ENCODE measurements at regions not wholly inside any gene's neighbourhood (a gene's known extent, or its start where the extent isn't known, plus 50 kb on each side); places are given as distances from the start of the nearest gene placed in this dataset.

DNA sequence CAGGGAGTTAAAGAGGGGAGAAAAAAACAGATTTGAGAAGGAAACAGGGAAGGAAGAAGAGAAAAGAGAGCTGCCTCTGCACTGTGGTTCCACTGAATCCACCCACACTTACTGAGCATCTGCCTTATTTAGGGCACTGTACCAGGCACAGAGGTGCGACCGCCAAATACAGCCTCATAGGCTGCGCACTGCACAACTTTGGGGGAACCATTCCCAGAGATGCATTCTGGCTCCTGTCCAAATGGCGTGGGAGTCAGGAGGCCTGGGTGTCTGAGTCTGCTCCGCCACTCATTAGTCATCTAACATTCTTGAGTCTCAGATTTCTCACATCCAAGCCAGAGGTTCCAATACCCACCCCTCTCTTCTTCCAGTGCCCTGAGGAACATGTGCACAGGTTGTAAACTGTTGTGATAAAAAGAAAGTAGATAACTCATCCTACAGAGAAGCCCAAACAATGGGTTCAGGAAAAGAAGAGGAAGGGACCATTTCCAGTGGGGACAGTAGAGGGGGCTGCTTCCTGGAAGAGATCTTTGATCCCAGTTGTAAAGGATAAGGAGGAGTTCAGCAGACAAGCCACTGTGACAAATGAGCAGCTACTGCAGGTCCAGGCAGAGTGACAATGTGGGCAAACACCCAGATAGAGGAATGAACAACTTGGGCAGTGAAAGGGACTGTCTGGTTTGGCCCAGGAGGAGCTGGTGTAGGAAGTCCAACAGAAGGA is 254.6 kb downstream of the UACA start:
- H3K36me3 ChIP-seq: no peaks in the 10 kb centered on the region
- DNase-seq (ENCODE audit: extremely low spot score in 2 of 2): no peak
- TF ChIP-seq POLR2AphosphoS5 (IDR thresholded peaks at IDR 0.05; ENCODE audit: insufficient read depth in 1 of 2, low read depth in 1 of 2) (no peak), POLR2A (IDR thresholded peaks at IDR 0.05) (no peak)
- TF ChIP-seq, protein P1, sequence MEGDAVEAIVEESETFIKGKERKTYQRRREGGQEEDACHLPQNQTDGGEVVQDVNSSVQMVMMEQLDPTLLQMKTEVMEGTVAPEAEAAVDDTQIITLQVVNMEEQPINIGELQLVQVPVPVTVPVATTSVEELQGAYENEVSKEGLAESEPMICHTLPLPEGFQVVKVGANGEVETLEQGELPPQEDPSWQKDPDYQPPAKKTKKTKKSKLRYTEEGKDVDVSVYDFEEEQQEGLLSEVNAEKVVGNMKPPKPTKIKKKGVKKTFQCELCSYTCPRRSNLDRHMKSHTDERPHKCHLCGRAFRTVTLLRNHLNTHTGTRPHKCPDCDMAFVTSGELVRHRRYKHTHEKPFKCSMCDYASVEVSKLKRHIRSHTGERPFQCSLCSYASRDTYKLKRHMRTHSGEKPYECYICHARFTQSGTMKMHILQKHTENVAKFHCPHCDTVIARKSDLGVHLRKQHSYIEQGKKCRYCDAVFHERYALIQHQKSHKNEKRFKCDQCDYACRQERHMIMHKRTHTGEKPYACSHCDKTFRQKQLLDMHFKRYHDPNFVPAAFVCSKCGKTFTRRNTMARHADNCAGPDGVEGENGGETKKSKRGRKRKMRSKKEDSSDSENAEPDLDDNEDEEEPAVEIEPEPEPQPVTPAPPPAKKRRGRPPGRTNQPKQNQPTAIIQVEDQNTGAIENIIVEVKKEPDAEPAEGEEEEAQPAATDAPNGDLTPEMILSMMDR (IDR thresholded peaks at IDR 0.05): no peak
- intact Hi-C loops (cut with DNase I): no loop called here
- H3K27ac ChIP-seq: no peak overlapping the region
- no peaks in the 10 kb centered on the region for H3K9me3 ChIP-seq
- H3K4me3 ChIP-seq: no peak overlapping the region
- no peaks in the 10 kb centered on the region for H3K27me3 ChIP-seq
- peaks cover 28% of the 10 kb centered on the region for H3K4me1 ChIP-seq

DNA sequence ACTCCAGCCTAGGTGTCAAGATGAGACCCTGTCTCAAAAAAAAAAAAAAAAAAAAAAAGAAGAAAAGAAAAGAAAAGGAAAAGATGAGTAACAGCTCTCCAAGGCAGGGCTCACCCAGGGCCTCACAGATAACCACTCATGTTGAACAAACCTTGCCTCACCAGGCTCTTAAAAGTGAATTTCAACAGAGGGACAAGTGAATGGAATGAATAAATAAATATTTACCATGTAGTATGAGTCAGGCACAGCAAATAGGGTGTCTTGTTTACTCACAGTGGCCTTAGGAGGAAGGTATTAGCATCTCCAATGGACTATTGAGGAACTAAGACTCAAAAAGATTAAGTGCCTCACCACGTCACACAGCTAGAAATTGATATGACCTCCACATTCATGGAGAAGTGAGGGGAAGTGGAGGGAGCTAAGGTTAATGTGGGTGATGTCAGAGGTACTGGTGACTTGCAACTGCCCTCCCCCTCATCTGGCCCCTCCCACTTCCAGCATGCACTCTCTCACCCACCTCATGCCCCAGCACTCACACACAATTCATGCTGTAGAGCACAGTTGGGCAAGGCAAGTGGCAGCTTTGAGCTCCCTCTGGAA is 255.5 kb downstream of the UACA start:
- Histone ChIP-seq H3K4me3 (no peak overlapping the region), H3K4me1 (peaks cover 36% of the 10 kb centered on the region), H3K27ac (no peak overlapping the region), H3K36me3 (no peaks in the 10 kb centered on the region), H3K9me3 (no peaks in the 10 kb centered on the region), H3K27me3 (no peaks in the 10 kb centered on the region)
- TF ChIP-seq POLR2AphosphoS5 (IDR thresholded peaks at IDR 0.05; ENCODE audit: insufficient read depth in 1 of 2, low read depth in 1 of 2): no peak
- DNase-seq (ENCODE audit: extremely low spot score in 2 of 2): no peak
- intact Hi-C loops (cut with DNase I): no loop called here

DNA sequence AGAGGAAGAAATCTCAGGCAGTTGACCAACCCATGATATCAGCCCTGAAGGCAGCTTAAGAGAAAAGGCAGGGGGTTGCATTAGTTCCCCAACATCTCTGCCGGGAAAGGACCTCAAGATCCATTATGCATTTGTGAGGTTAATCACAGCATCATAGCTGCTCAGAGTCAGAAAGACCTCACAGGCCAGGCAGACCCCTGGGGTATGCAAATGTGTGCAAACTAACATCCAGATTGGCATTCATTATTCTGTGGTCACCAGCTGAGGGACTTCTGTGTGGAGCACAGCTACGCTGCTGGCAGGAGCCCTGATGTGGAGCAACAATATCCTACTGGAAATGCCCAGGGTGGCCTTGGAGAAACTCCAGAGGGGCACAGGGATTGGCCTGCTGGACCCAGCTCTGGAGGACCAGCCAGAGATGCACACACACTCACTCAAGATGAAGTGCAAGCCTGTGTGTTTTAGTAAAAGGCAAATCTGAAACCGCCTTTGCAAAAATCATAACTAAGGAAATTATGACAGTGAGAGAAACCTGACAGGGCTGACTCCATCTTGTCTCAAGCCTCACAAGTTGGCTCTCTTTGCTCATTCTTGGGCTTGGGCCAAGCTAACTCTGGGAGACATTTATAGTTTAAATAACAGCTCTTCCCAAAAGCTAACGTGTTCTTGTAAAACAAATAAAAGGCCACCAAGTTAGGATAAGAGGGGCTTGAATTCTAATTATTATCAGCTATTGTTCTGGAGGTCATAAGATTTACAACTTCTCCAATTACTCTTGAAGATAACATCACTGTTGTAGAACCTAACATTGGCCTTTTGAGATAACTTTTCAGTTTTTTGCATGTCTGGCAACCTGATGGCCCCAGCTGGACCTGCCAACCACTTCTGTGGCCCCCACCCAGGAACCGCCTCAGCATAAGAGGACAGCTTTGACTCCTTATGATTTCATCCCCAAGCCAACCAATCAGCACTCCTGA is 257.1 kb downstream of the UACA start:
- Histone ChIP-seq H3K27me3 (no peaks in the 10 kb centered on the region), H3K36me3 (no peaks in the 10 kb centered on the region), H3K9me3 (no peaks in the 10 kb centered on the region), H3K4me3 (no peak overlapping the region), H3K27ac (no peak overlapping the region), H3K4me1 (peaks cover 36% of the 10 kb centered on the region)
- no peak for DNase-seq (ENCODE audit: extremely low spot score in 2 of 2)
- TF ChIP-seq POLR2A (IDR thresholded peaks at IDR 0.05) (no peak), POLR2AphosphoS5 (IDR thresholded peaks at IDR 0.05; ENCODE audit: insufficient read depth in 1 of 2, low read depth in 1 of 2) (no peak)
- TF ChIP-seq, protein P1 (IDR thresholded peaks at IDR 0.05): no peak
- intact Hi-C loops (cut with DNase I): no loop called here

DNA sequence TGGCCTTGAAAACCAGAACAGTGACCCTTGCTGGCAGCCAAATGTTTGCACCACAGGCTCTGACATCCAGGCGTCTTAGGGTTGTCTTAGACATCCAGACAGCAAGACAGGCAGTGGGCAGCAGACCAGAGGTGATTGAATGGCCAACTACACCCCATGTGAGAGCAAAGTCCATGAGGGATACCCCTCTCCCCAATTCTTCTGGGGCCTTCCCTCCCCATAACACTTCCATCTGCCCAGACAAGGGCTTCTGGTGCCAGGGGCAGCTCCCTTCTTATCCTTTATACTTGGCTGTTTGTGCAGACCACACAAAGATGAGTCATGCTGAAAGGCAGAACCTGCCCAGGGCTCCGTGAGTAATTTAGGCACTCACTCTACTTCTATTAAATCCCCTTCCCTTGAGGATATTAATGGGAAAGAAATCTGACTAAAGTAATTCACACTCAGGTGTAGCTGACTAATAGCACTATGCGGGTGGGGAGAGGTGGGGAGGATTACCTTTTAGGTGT is 257.9 kb downstream of the UACA start:
- intact Hi-C loops (cut with DNase I): no loop called here
- Histone ChIP-seq H3K4me1 (peaks cover 36% of the 10 kb centered on the region), H3K27me3 (no peaks in the 10 kb centered on the region), H3K4me3 (no peak overlapping the region), H3K27ac (no peak overlapping the region), H3K9me3 (no peaks in the 10 kb centered on the region), H3K36me3 (no peaks in the 10 kb centered on the region)
- TF ChIP-seq POLR2AphosphoS5 (IDR thresholded peaks at IDR 0.05; ENCODE audit: insufficient read depth in 1 of 2, low read depth in 1 of 2) (peak in 1 of 2 donors; percentile 46), POLR2A (IDR thresholded peaks at IDR 0.05) (no peak)
- DNase-seq (ENCODE audit: extremely low spot score in 2 of 2): no peak

DNA sequence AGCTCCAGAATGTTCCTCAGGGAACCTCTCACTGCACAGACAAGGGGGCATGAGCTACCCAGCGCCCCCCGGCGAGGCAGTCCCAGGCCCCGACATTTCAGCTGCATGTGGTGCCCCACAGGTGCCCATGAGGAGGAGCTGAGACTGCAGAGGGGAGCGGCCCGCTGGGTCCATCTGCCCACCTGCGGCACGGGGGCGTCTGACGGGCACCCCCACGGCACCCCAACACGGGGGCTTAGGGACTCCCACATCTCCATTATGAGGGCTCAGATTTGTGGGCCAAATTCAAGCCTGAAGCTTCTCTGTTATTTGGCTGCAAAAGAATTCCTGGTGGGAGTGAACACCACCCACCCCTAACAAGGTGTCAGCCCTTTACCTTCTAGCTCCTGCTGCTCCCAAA is 258.4 kb downstream of the UACA start:
- no peak overlapping the region for H3K27ac ChIP-seq
- intact Hi-C loops (cut with DNase I): no loop called here

More for the DNA sequence above, 258.4 kb downstream of the UACA start:
- H3K4me3 ChIP-seq: no peak overlapping the region
- H3K9me3 ChIP-seq: no peaks in the 10 kb centered on the region
- TF ChIP-seq POLR2A (IDR thresholded peaks at IDR 0.05): no peak
- TF ChIP-seq, protein P1 (IDR thresholded peaks at IDR 0.05): no peak
- TF ChIP-seq POLR2AphosphoS5 (IDR thresholded peaks at IDR 0.05; ENCODE audit: insufficient read depth in 1 of 2, low read depth in 1 of 2): no peak
- H3K36me3 ChIP-seq: no peaks in the 10 kb centered on the region
- peaks cover 36% of the 10 kb centered on the region for H3K4me1 ChIP-seq
- no peak for DNase-seq (ENCODE audit: extremely low spot score in 2 of 2)
- no peaks in the 10 kb centered on the region for H3K27me3 ChIP-seq
